NCI-H345 treated with DMSO at 0.1 percent for 48 hours (cell line): ENCODE measurements at regions not wholly inside any gene's neighbourhood (a gene's known extent, or its start where the extent isn't known, plus 50 kb on each side); places are given as distances from the start of the nearest gene placed in this dataset.
"Not testable (repeated sequence)": the region's sequence is repeated elsewhere in the genome, so short reads cannot be mapped to it uniquely, and the experiment has no call there.

ENCODE experiments used
- DNase-seq: peaks from one replicate; lab custom pipeline; 2025; ENCODE audit not compliant: unreplicated experiment; lab: John Stamatoyannopoulos, UW

DNA sequence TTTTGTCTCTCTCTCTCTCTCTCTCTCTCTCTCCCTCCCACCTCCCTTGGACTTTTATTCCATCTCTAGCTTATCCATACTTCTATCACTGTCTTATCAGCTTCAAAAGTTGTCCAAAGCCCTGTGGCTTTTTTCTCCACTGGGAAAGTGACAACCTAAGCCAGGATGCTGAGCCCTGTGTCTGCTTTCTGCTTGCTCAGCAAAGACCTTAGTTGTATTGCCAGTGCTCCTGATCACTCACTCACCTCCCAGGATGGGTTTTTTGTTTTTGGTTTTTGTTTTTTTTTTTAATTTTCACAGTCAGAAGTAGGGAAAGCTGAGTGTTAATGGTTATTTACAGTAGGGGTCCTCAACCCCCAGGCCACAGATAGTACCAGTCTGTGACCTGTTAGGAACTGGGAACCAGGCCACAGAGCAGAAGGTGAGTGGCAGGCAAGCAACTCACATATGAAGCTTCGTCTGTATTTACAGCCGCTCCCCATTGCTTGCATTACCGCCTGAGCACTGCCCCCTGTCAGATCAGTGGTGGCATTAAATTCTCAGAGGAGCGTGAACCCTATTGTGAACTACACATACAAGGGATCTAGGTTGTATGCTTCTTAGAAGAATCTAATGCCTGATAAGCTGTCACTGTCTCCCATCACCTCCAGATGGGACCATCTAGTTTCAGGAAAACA is 125.0 kb upstream of the ID4 start:
- DNase-seq: no peak

DNA sequence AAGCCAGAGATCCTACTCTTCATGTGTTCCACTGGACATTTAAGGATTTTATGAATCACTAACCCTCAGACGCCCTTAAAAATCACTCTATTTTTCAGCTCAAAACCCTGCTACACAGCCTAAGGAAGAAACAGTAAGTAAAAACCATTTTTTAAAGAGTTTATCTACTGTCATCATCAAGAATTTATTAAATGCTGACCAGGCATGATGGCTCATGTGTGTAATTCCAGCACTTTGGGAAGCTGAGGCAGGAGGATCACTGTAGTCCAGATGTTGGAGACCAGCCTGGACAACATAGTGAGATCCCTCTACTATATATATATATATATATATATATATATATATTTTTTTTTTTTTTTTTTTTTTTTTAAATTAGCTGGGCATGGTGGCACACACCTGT is 124.2 kb upstream of the ID4 start:
- no peak for DNase-seq

DNA sequence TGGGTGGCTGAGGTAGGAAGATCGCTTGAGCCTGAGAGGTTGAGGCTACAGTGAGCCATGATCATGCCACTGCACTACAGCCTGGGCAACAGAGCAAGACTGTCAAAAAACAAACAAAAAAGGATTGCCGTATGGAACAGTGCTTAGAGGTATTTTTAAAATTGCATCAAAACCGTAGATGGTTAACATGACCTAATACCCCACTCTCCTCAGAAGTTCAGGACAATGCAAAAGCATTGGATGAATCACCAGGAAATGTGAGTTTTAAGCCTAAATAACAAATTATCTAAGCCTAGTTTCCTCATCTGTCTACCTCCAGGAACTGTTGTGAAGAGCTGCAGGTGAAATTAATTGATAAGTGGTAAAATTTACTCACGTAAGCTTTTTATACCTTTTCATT is 123.8 kb upstream of the ID4 start:
- no peak for DNase-seq

DNA sequence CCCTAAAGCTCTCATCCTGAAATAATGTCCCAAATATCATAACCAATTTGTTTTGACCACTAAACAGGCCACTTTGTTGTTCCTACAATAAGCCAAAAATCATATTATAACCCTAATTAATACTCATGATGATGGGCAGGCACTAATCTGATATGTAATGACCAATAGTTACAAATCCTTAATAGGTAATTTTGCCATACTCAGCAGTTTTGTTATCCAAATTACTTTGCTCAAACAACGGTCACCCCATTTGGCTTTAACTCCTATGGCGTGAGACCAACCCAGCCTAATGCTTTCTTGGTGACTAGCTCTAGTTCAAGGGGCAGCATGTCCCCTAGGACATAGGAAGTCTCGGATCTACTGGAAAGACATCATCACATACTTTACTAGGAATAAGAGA is 123.2 kb upstream of the ID4 start:
- DNase-seq: no peak

DNA sequence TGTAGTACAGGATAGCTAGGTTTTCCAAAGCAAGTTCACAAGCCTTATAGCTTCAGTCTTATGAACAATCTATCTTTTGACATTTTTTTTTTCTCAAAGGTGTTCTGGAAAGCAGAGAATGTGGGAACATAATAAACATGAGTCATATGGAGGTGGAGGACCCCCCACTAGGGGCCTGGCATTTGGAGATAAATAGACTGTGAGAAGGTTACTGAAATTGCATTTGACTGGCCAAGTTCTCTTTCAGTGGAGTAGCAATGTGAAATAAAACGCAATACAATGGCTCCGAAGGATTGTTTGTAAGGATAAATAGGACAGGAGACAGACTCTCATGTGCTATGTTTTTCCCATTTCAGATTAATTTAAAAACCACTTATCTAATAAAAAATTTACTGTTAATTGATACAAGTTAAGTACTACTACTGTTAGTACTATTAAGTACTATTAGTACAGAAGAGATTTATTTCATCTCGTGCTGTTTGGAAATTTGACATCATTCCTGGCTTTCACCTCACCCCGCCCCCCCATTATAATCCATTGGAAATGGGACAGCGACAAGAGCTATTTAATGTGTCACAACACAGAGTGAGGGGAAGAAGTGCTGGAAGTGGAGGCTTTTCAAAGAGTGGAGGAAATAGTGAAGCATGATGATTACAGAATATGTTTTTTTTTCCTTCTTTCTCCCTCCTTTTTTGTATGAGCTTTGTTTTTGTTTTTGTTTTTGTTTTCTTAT is 122.6 kb upstream of the ID4 start:
- no peak for DNase-seq

DNA sequence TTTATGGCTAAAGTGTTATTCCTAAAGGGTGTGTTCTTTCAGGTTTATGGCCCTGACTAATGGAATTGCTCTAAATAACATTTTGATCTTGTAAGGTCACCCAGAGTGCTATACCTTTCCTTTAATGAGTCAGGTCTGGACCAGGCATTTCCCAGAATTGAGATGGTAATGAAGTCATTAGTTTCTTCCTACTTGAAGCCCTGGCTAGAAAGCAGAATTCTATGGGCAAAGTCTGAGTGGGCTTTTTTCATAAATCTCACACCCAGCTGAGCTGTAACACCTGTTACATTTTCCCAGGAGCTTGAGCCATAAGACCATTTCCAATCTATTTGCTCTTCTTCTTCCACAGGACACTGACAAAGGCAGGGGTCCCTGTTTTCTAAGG is 122.0 kb upstream of the ID4 start:
- no peak for DNase-seq

DNA sequence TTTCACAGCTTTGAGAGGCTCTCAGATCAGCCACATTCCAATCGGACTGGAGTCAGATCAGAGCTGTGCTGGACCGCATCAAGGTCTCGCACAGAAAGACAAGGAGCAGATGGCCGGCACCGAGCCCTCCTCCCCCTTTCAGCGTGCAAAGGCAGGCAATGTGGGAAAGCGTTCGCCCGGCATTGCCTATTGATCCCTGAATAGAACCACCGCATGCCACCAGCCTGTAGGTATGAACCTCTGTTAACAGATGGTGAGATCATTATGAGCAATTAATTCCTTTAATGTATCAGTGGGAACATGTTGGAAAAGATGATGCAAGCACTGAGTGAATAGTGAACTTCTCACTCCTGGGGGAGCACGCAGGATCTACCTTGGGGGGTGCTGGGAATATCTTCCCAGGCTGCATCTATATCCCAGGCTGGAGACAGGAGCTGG is 117.5 kb upstream of the ID4 start:
- no peak for DNase-seq

DNA sequence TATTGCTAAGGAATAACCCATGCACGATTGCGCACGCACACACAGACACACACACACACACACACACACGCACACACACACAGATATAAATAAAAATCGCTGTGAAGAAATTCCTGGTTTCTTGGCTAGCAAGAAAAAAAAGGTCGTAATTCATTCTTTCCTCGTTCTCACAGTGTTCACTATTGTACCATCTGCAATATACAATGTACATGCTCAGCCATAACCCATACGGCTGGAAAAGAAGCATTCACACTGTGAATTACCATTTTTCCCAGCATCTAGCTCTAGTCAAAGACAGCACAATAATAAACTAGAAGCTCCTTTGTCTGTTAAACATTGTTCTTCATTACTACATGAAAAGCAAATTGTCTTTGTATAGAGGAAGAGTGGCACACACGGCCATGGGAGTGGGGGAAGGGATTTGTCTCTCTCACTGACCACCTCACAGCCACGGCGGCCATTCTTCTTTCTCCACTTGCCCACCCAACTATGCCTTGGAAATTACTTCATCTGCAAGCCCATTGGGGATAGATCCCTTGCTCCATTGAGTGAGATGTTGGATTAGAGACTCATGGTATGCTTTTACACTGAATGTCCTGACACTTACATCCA is 115.3 kb upstream of the ID4 start:
- DNase-seq: no peak

DNA sequence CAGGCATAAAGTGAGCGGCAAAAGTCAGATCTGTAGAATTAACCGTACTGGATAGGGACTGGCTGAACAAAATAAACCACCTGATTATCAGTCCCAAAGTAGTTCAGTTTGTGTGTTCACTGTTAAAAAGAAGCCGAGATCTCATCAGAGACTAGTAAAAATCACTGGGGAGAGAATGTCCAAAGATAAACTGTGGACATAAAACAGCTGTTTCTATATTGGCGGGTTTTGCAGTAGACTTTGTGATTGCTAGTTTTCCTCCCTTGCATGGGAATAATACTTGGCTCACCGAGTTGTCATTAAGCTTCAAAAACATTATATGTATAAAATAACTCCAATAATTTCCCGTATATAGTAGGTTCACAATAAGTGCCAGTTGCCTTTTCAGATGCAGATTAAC is 114.2 kb upstream of the ID4 start:
- DNase-seq: no peak

DNA sequence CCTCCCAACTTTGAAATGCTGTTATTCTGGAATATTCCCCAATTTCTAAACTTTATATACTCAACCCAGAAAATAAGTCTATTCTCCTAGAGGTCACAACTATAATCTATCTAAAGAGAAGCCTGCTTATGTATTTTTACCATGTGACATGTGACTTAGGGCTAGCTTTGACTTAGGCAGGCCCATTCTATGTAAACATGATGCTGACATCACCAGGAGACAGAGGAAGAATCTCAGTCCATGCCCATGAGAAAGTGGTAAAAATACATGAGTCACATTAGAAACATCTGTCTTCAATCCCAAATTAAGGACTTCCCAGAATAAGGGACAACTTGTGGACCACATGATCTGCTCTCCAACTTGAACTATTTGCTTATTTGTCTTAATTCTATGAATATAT is 113.6 kb upstream of the ID4 start:
- DNase-seq: no peak

DNA sequence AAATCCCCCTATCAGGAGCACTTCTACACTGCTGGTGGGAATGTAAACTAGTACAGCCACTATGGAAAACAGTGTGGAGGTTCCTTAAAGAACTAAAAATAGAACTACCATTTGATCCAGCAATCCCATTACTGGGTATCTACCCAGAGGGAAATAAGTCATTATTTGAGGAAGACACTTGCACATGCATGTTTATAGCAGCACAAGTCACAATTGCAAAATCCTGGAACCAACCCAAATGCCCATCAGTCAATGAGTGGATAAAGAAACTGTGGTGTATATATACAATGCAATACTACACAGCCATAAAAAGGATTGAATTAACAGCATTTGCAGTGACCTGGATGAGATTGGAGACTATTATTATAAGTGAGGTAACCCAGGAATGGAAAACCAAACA is 111.7 kb upstream of the ID4 start:
- DNase-seq: not testable (repeated sequence)

DNA sequence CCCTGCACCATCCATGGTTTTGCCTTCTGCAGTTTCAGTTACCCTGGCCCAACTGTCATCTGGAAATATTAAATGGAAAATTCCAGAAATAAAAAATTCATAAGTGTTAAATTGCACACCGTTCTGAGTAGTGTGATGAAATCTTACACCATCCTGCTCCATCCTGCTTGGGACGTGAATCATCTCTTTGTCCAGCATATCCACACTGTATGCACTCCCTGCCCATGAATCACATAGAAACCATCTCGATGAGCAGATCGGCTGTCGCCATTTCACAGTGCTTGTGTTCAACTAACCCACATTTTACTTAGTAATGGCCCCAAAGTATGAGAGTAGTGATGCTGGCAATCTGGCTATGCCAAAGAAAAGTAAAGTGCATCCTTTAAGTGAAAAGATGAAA is 105.9 kb upstream of the ID4 start:
- DNase-seq: no peak

DNA sequence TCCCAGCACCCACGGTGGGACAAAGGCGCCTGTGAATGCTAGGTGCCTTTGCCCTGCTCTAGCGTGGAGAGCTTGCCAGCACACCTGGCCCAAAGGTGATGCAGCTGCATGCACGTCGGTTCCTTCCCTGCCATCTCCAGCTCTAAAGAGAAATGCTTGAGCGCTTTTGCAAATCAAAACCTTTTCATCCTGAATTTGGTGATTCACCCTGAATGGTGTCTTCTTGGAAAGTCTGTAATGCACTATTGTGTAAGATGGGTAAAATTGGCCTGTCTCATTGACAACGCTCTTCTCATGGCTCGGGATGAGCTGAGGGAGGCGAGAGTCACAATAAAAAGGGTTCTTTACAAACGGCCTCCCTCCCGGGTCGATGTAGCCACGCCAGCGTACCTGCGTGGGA is 103.1 kb upstream of the ID4 start:
- no peak for DNase-seq

DNA sequence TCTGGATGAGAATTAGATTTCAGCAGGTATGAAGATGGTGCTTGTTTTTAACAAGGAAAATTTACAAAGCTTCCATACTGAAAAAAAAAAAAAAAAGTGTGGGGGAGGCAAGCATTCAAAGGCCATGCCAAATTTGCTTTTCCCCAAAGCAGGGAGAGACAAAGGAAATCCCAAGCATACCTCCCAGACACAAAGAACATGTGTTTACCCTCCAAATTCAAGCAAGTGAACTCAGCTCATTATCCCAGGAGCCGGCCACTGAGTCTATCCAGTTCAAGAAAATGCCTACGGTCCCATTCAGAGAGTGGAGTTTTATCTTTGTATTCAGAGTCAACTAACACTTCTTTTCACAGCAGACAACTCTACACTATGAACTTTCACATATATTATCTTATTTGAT is 102.7 kb upstream of the ID4 start:
- DNase-seq: no peak

DNA sequence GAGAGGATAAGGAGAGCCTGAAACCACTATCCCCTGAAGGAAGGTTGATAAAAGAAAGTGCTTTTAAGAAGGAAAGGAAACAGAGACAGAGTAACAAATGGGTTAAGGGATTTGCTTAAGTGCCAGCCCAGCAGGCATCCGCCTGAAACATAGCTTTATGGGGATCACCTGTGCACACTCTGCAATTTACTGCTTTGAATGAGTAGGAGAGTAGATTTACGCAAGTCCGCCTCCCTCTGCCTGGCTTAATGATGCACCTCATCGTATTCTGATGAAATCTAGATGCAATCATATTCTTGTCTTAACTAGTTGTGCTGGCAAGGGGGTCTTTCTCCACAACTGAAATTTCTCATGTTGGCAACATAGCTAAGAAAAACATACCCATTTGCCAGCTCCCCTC is 101.1 kb upstream of the ID4 start:
- DNase-seq: no peak

DNA sequence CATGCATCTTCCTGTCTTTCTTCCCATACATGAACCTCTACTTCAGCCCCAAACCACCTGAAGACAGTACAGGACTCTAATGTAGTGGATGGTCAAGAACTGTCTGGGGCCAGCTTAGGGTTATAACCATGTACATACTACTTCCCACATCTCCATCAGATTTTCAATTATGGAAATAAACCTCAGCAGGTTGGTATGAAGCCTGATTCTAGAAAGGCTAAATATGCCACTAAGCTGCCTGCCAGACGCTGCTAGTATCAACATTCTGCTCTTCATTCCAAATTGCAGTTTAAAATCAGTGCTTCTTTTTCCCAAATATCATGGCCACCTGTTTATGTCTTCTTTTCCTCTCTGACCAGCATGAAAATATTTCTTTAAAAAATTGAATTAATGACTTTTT is 99.2 kb upstream of the ID4 start:
- no peak for DNase-seq

DNA sequence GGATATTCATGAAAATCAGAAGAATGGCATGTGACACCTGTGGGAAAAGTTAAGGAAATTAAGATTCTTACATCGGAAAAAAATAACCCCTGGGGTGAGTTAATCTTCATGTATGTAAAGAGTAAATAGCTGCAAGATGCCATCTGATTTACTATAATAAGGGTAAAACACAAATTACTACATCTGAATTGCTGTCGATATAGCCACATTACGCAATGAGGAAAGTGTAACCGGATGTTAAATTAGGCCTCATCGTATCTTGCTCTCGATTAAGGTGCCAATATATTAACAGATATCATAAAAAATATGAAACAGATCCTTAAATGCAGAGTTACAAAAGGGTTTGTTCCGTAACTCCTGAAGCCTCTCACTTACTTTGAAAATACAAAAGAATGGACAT is 87.4 kb upstream of the ID4 start:
- DNase-seq: no peak

DNA sequence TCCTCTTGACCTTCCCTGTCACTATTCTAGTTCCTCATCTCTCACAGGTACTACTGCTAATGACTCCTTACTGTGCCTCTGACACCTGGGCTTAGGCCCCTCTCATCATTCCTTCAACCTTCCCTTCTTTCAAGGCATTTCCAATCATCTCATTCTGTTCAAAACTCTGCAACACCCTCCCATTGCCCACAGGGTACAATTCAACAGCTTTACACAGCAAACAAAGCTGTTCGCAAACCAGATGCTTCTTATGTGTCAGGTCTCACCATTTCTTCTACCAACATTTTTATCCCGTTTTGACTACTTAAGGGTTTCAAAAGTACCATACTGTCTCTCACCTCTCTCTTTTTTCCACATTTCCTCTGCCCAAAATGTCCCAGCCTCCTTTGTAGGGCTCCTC is 84.4 kb upstream of the ID4 start:
- DNase-seq: peak; percentile 14

DNA sequence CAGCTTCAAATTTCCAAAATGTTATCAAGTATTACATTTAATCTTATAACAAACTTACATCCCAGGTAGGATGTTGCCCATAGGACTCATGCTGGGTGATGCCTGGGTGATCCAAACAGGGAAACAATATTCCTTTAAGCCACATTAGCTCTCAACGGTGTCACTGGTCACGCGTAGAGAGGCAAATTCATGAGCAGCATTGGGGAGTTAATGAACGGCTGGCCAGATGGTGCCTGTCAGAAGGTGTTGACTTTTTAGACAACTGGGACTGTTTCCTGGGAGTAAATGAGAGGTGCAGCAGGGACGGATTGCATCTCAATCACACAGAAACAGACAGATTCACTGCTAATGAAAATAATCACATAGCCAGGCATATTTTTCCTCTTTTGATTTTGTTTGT is 83.3 kb upstream of the ID4 start:
- peak; percentile 20 for DNase-seq

DNA sequence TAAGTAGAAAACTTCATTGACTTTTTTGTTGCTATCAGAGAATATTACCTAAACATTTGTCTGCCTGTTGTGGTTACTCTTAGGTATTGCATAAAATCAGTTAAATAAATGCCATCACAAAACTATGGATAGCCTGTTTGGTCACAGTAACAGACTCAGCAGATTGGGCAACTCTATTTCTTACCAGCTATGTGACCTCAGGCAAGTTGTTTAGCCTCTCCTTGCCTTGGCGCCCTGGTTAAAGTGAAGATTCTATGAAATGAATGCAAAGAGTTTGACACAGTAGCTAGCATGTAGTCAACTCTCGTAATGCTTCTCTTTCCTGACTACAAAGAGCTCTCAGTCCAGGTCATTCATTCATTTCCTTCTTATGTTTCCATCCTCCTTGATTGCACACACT is 82.5 kb upstream of the ID4 start:
- DNase-seq: no peak

DNA sequence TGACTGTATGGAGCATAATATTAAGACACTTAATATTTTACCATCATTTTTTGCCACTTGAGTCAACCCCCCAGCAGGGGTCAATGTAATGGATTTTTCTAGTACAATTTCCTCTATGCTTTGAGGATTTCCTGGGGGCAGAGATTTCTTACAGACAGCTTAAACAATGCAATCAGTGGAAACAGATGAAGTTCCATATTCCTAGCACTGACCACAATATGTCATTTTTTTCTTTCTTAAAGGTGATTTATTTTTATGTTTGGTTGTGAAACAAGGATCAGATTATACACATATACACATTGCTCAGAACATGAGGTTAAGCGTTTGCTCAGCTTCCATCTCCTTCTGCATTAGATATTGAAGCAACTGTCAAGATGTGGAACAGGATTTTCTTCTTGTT is 82.0 kb upstream of the ID4 start:
- DNase-seq: no peak

DNA sequence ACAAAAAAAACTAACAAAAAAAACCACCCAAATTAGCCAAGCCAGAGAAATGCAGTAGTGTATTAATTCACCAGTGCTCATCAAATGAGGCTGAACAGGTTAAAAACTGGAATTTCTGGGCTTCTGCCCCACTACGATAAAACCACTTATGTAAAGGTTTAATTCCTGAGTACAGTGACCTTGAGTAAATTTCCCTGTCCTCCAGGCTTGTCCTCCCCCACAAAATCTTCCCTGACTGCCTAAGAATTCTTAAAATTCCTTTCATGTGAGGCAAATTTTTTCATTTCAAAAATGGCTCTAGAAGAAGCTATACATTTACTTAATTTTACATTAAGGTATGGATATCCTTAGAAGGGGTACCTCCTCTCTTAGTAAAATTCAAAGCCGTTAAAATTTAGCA is 80.1 kb upstream of the ID4 start:
- DNase-seq: no peak
